Esophagus (tissue), 2 donors: ENCODE measurements at regions not wholly inside any gene's neighbourhood (a gene's known extent, or its start where the extent isn't known, plus 50 kb on each side); places are given as distances from the start of the nearest gene placed in this dataset.

ENCODE experiments used
- H3K27ac ChIP-seq, 2 donors: one replicate each; pipeline ENCODE4 v1.5.1; 2013; ENCODE audit warnings: low read depth in 2 of 2, mild to moderate bottlenecking in 2 of 2, inconsistent platforms in 1 of 2, low read length in 1 of 2, moderate library complexity in 1 of 2
- H3K27me3 ChIP-seq, 2 donors: one replicate each; pipeline ENCODE4 v1.6.1; 2013; ENCODE audit warnings: low read length in 2 of 2, control low read depth in 1 of 2, mild to moderate bottlenecking in 1 of 2; ENCODE audit not compliant: insufficient read depth in 2 of 2, control insufficient read depth in 1 of 2
- H3K36me3 ChIP-seq, 2 donors: one replicate each; pipeline ENCODE4 v1.6.1; 2013; ENCODE audit warnings: low read length in 1 of 2; ENCODE audit not compliant: control insufficient read depth in 2 of 2, insufficient read depth in 2 of 2
- H3K4me1 ChIP-seq, 2 donors: one replicate each; pipeline ENCODE4 v1.6.1; 2013; ENCODE audit warnings: low read length in 1 of 2; ENCODE audit not compliant: control insufficient read depth in 2 of 2, insufficient read depth in 2 of 2
- H3K4me3 ChIP-seq, 2 donors: one replicate each; pipeline ENCODE4 v1.5.1; 2013; ENCODE audit warnings: low read length in 2 of 2, mild to moderate bottlenecking in 2 of 2, low read depth in 1 of 2, moderate library complexity in 1 of 2
- H3K9me3 ChIP-seq, 2 donors: one replicate each; pipeline ENCODE4 v1.6.1; 2013; ENCODE audit warnings: mild to moderate bottlenecking in 2 of 2, low read depth in 1 of 2, low read length in 1 of 2, moderate library complexity in 1 of 2; ENCODE audit not compliant: control insufficient read depth in 2 of 2, insufficient read depth in 1 of 2
- WGBS, 2 donors: extraction: QIAGEN DNeasy Blood & Tissue Kit; methylation state at CpG; one replicate each; pipeline ENCODE4 v1.1.7; 2013; 5-methylcytosine and 5-hydroxymethylcytosine counted together
- donor health status: healthy with polysubstance abuse.
- donor health status: Bipolar disorder and iron deficiency.

GRCh38 chr11:129605815-129606214 lies 209.8 kb upstream of the TMEM45B start:
- peak overlapping the region; percentile 55 to 57 for H3K27ac ChIP-seq
- peaks cover 0 to 12% of the 10 kb centered on the region in 2 donors for H3K4me1 ChIP-seq
- no peak overlapping the region for H3K4me3 ChIP-seq
- H3K36me3 ChIP-seq, result no peaks in the 10 kb centered on the region
- H3K9me3 ChIP-seq, result no peaks in the 10 kb centered on the region
- H3K27me3 ChIP-seq, result no peaks in the 10 kb centered on the region

GRCh38 chr11:129608711-129609110 lies 206.9 kb upstream of the TMEM45B start:
- H3K4me3 ChIP-seq, result no peak overlapping the region
- peaks cover 0 to 18% of the 10 kb centered on the region in 2 donors for H3K4me1 ChIP-seq
- H3K27me3 ChIP-seq, result no peaks in the 10 kb centered on the region
- 38 to 54% methylated on average over 6 of the region's 6 CpGs for WGBS, 2 donors
- no peaks in the 10 kb centered on the region for H3K9me3 ChIP-seq
- peak overlapping the region; percentile 53 to 93 for H3K27ac ChIP-seq
- H3K36me3 ChIP-seq, result no peaks in the 10 kb centered on the region

- H3K27me3 ChIP-seq, result no peaks in the 10 kb centered on the region
- H3K36me3 ChIP-seq, result no peaks in the 10 kb centered on the region
- no peak overlapping the region for H3K4me3 ChIP-seq
- WGBS, 2 donors, result 55% methylated on average over 7 of the region's 7 CpGs
- H3K4me1 ChIP-seq, result peaks cover 0 to 21% of the 10 kb centered on the region in 2 donors
- H3K9me3 ChIP-seq, result no peaks in the 10 kb centered on the region
- peak overlapping the region; percentile 90 to 93 for H3K27ac ChIP-seq
Measured at GRCh38 chr11:129610125-129610524, 205.5 kb upstream of the TMEM45B start.

GRCh38 chr11:129610545-129610944 lies 205.1 kb upstream of the TMEM45B start:
- H3K9me3 ChIP-seq, result no peaks in the 10 kb centered on the region
- WGBS, 2 donors, result 77 to 84% methylated on average over 5 of the region's 5 CpGs
- no peaks in the 10 kb centered on the region for H3K27me3 ChIP-seq
- H3K36me3 ChIP-seq, result no peaks in the 10 kb centered on the region
- H3K4me3 ChIP-seq, result no peak overlapping the region
- peaks cover 0 to 21% of the 10 kb centered on the region in 2 donors for H3K4me1 ChIP-seq
- peak overlapping the region; percentile 90 to 93 for H3K27ac ChIP-seq

GRCh38 chr11:129611661-129612446 lies 203.8 kb upstream of the TMEM45B start:
- peak overlapping the region; percentile 89 to 92 for H3K27ac ChIP-seq
- H3K36me3 ChIP-seq, result no peaks in the 10 kb centered on the region
- H3K4me3 ChIP-seq, result no peak overlapping the region
- peaks cover 0 to 17% of the 10 kb centered on the region in 2 donors for H3K4me1 ChIP-seq
- H3K27me3 ChIP-seq, result no peaks in the 10 kb centered on the region
- 32 to 34% methylated on average over 17 of the region's 17 CpGs for WGBS, 2 donors
- no peaks in the 10 kb centered on the region for H3K9me3 ChIP-seq

- peak overlapping the region; percentile 89 to 92 for H3K27ac ChIP-seq
- WGBS, 2 donors, result 24 to 27% methylated on average over 8 of the region's 8 CpGs
- H3K9me3 ChIP-seq, result no peaks in the 10 kb centered on the region
- peaks cover 0 to 19% of the 10 kb centered on the region in 2 donors for H3K4me1 ChIP-seq
- H3K36me3 ChIP-seq, result no peaks in the 10 kb centered on the region
- no peak overlapping the region for H3K4me3 ChIP-seq
- H3K27me3 ChIP-seq, result no peaks in the 10 kb centered on the region
Measured at GRCh38 chr11:129612447-129612961, 203.1 kb upstream of the TMEM45B start.

- Histone ChIP-seq H3K9me3 (peaks cover 0 to under 1% of the 10 kb centered on the region in 2 donors), H3K27me3 (no peaks in the 10 kb centered on the region), H3K4me1 (peaks cover 0 to 22% of the 10 kb centered on the region in 2 donors), H3K27ac (peak overlapping the region; percentile 69 to 89), H3K36me3 (peaks cover 0 to 2% of the 10 kb centered on the region in 2 donors), H3K4me3 (no peak overlapping the region)
- 87 to 89% methylated on average over 3 of the region's 3 CpGs for WGBS, 2 donors
Measured at GRCh38 chr11:129613071-129613470, 202.6 kb upstream of the TMEM45B start.

- peaks cover 0 to 24% of the 10 kb centered on the region in 2 donors for H3K4me1 ChIP-seq
- no peak overlapping the region for H3K4me3 ChIP-seq
- peaks cover 0 to 2% of the 10 kb centered on the region in 2 donors for H3K36me3 ChIP-seq
- peak overlapping the region; percentile 13 to 89 for H3K27ac ChIP-seq
- H3K9me3 ChIP-seq, result peaks cover 0 to 3% of the 10 kb centered on the region in 2 donors
- WGBS, 2 donors, result 82 to 83% methylated on average over 11 of the region's 11 CpGs
- H3K27me3 ChIP-seq, result no peaks in the 10 kb centered on the region
Measured at GRCh38 chr11:129614256-129614944, 201.2 kb upstream of the TMEM45B start.

- H3K36me3 ChIP-seq, result peaks cover 0 to 2% of the 10 kb centered on the region in 2 donors
- WGBS, 2 donors, result 63 to 64% methylated on average over 36 to 41 of the region's 41 CpGs
- H3K27me3 ChIP-seq, result no peaks in the 10 kb centered on the region
- H3K4me3 ChIP-seq, result no peak overlapping the region
- peaks cover 0 to 23% of the 10 kb centered on the region in 2 donors for H3K4me1 ChIP-seq
- H3K9me3 ChIP-seq, result peaks cover 0 to 3% of the 10 kb centered on the region in 2 donors
- H3K27ac ChIP-seq, result peak overlapping the region; percentile 78 to 84
Measured at GRCh38 chr11:129618046-129618569, 197.5 kb upstream of the TMEM45B start.
